Endothelial cell of hepatic sinusoid (primary cell): ENCODE measurements at regions not wholly inside any gene's neighbourhood (a gene's known extent, or its start where the extent isn't known, plus 50 kb on each side); places are given as distances from the start of the nearest gene placed in this dataset.

Experiments
- in situ Hi-C: cut with HindIII; loops from 2 replicates; pipeline ENCODE4 v1.10.0; 2017; ENCODE audit warnings: low sequenced_read_pairs

DNA sequence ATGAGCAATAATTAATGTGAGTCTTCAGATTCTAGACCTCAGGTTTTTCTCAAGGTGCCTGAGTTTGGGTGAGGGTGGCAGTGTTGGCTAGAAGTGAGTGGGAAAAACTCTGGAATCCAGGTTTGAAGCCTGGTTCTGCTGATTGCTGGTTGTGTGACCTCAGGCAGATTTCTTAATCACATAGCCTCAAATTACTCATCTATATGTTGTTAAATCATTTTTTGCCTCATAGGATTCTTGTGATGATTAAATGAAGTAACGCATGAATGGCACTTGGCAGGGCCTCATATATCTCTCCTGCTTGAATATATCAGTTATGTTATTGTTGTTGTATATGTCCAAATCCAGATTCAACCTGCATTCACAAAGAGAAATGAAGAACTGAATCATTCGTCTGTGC is 60.5 kb downstream of the NR2F2 start:
- in situ Hi-C loops = no loop called here

- in situ Hi-C loops = no loop called here
Measured at GRCh38 chr15:96392380-96393208, 62.1 kb downstream of the NR2F2 start.

- in situ Hi-C loops = no loop called here
Measured at GRCh38 chr15:96393209-96393513, 62.7 kb downstream of the NR2F2 start.

DNA sequence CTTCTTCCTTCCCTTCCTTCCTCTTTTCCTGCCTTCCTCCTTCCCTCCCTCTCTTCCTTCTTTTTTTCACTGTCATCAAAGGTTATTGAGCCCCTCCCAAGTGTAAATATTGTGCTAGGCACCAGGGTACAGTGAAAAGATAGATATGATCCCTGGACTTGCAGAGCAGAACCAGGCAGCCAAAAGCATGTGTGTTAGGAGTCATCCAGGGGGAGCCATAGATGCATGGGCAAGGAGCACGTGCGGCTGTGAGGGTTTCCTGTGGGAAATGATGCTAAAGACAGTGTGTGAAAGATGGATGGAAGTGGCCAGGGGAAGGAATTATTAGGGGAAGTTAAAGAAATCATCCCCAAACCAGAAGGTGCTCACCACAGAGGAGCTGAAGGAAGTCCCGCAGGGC is 65.2 kb downstream of the NR2F2 start:
- in situ Hi-C loops = no loop called here

DNA sequence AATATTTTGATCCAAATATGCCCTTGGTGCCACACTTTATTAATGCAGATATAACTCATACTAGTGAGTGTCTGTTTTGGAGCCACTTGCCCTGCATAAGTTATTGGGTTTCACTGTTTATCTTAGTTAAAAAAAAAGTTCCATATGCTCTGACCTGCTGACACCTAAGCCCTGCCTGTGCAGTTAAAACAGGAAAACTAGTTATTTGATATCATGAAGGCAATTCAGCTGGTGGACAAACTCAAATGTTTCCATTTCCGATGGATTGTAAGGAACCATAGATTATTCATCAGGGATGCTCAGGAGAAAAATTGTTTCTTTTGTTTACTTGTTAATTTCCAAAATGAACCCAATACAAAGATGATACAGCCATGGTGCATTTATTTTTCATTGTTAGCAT is 68.3 kb downstream of the NR2F2 start:
- in situ Hi-C loops = no loop called here

- in situ Hi-C loops = no loop called here
Measured at GRCh38 chr15:96402403-96402802, 71.9 kb downstream of the NR2F2 start.

GRCh38 chr15:96403071-96403470 is 72.6 kb downstream of the NR2F2 start:
- in situ Hi-C loops = no loop called here

GRCh38 chr15:96403932-96404331 is 73.4 kb downstream of the NR2F2 start:
- in situ Hi-C loops = no loop called here

GRCh38 chr15:96404560-96404959 is 74.1 kb downstream of the NR2F2 start:
- in situ Hi-C loops = no loop called here

DNA sequence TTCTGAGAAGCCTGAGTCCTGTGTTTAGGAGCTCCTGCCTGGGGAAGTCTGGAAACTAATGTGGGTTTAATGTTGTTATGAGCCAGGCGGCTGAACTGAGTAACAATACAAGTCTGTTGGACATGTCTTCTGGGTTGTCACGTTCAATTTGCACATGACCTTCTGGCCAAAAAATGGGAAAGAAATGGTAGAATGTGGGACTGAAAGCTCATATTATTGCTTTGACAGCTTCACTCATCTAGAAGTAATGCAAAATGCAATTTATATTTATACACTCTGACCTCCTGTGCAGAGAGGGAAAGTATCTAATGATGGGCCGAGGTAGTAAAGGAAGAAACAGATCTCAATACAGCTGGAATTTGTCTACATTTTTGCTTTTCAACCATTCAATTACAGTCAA is 75.8 kb downstream of the NR2F2 start:
- in situ Hi-C loops = no loop called here

DNA sequence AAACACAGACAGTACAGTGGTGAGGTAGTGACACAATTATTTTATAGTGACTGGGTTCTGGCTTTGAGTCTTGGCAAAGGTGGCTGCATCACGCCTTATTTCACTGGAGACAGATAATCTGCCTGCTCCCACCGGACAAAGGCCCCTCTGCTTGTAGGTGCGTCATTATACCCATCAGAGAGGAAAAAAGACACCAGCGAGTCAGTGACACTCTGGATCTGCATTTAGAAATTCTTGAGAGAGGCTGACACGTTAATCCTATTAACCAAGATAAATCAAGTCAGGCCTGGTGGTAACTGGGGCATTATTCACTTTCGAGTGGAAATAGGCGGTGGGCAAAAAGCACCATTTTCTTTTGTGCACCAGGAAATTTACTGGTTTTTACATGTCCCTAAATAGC is 76.2 kb downstream of the NR2F2 start:
- in situ Hi-C loops = no loop called here

- in situ Hi-C loops = no loop called here
Measured at GRCh38 chr15:96407482-96407881, 77.0 kb downstream of the NR2F2 start.

DNA sequence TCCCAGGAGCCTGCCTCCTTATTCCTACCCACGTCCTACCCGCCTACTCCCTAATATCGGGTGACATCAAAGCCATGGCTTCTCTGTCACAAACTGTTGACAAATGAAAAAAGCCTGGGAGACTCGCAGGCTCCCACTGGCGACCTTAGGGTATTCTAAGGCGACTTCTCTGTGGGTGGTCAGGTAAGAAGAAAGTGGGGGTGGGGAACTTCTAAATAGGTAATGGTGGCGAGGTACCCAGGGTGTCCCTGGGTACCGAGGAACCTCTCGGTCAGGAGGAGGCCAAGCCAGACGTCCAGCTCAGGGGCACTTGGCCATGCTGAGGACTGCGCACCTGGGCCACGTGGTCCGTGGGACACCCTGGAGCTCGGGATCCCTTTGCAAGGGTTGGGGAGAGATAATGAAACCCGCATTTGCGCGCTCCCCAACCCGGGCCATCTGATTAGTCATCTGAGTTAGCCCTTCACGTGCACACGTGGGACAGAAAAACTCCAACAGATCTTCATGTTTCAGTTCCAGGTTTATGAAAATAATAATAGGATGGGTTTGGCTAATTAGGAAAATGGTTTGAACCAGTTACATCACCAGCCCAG is 78.2 kb downstream of the NR2F2 start:
- in situ Hi-C loops = no loop called here

GRCh38 chr15:96409215-96410138 is 79.0 kb downstream of the NR2F2 start:
- in situ Hi-C loops = loop anchor here (5.0 kb wide), 1 partner anchor 82 kb away; no protein-coding TSS in a partner anchor

DNA sequence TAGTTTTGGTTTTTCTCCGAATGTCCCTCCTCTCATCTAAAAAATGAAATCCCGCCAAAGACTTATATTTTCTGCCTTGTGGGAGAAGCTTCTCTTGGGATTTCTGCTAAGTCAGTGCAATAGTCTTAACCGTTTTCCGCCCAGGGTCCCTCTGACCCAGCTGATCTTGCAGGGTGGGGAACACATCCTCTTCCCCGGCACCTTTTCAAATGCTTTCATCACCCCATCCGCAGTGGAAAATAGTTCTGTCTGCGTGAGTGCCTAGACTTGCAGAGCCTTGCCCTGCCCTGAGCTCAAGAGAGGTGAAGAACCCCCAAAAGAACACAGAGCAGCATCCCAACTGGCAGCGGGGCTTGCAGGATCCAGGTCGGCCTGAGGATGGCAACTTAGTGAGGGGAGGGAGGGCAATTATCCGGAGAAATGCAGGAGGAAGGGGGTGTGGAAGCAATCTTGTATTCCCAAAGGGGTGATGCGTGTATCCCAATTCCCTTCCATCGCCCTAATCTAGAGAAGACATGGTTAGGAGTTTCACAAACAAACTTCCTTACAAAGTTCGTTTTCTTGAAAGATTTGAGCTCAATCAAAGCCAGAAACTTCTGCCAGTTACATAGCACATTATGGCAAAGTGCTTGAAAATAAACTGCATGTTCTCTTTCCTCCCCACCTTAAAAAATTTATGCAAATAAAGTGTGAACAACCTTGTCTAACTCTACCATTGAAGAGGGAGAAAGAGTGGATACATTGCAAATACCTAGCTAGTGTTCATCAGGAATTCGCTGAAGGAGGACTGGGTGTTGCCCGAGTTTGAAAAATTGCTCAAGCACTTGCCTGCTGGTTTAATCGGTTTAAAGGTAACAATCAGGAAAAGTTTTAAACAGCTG is 79.9 kb downstream of the NR2F2 start:
- in situ Hi-C loops = loop anchor here (5.0 kb wide), 1 partner anchor 83 kb away; no protein-coding TSS in a partner anchor

GRCh38 chr15:96411056-96412031 is 80.8 kb downstream of the NR2F2 start:
- in situ Hi-C loops = loop anchor here (5.0 kb wide), 1 partner anchor 84 kb away; no protein-coding TSS in a partner anchor

DNA sequence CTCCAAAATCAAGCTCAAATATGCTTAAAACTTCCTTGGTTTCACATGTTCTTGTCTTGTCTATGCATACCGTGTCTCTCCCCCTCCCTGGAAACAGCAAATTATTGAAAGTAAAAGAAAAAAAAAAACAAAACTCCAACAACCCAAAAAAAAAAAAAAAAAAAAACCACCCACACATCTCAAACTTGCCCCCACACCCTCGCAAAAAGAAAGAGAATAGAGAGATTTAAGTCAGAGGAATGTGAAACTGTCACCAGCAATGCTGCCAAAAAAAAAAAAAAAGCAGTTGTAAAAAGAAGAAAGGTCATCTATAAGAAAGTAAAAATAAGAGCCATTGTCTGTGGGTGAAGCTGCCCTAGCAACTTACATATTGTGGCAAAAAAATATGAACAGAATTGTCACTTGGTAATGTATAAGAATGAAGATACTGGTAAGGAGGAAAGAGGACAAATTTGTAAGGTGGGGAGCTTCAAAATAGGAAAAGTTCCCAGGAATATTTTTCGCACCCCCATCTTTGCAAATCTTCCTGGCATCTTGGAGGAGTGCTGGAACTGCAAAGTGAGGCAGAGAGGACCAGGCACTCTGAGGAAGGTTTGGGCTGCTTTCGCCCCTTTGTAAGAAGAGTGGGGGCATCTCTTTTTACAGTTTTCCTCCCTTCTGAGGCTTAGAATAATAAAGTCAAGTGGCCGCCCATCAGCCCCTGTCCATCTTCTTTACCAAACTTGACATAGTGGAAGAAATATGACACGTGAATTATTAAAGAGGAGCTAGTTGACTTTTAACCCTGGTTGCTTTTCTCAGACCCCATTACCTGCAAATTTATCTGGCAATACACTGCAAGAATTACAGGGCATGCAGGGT is 81.8 kb downstream of the NR2F2 start:
- in situ Hi-C loops = loop anchor here (5.0 kb wide), 1 partner anchor 85 kb away; no protein-coding TSS in a partner anchor

DNA sequence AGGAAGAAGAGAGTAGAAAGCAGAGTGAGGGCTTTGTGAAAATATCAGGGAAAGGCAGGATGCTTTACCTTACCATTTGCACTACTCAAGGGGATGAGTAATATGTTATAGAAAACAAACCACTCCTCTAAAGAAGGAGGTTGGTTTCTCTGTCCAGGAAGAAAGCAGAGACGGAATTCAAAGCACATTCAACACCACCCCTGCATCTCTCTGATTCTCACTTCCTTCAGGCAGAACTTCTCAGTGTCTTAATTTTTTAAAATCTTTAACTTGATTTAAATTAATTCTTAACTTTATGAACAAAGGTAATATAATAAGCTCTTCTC is 82.4 kb downstream of the NR2F2 start:
- in situ Hi-C loops = loop anchor here (5.0 kb wide), 1 partner anchor 86 kb away; no protein-coding TSS in a partner anchor
